Osteoblast (primary cell): ENCODE measurements at regions not wholly inside any gene's neighbourhood (a gene's known extent, or its start where the extent isn't known, plus 50 kb on each side); places are given as distances from the start of the nearest gene placed in this dataset.

Experiments
- DNase-seq: peaks from one replicate; pipeline ENCODE4 v3.0.0; 2011; ENCODE audit warnings: low spot score, mixed read lengths; ENCODE audit not compliant: insufficient read length; ENCODE audit errors: missing footprints
- H2AFZ ChIP-seq: 2 replicates; pipeline ENCODE4 v1.6.0; 2011; ENCODE audit warnings: mild to moderate bottlenecking, low read length
- H3K27ac ChIP-seq: 2 replicates; pipeline ENCODE4 v1.5.1; 2011; ENCODE audit warnings: mild to moderate bottlenecking, low read depth, low read length, moderate library complexity
- H3K27me3 ChIP-seq: 2 replicates; pipeline ENCODE4 v1.6.0; 2012; ENCODE audit warnings: mild to moderate bottlenecking, control low read depth, inconsistent platforms, low read length, moderate library complexity; ENCODE audit not compliant: insufficient read depth
- H3K36me3 ChIP-seq: 2 replicates; pipeline ENCODE4 v1.5.1; 2011; ENCODE audit warnings: mild to moderate bottlenecking, low read length, control low read depth, moderate library complexity; ENCODE audit not compliant: insufficient read depth
- H3K4me1 ChIP-seq: 2 replicates; pipeline ENCODE4 v1.5.1; 2011; ENCODE audit warnings: mild to moderate bottlenecking, low read length, control low read depth, moderate library complexity; ENCODE audit not compliant: insufficient read depth
- H3K4me2 ChIP-seq: 2 replicates; pipeline ENCODE4 v1.6.0; 2011; ENCODE audit warnings: mild to moderate bottlenecking, low read length; ENCODE audit not compliant: insufficient read depth
- H3K4me3 ChIP-seq: fragments of 200-600 bp; sonication (generic); 3 replicates; pipeline ENCODE4 v1.5.1; 2012; ENCODE audit warnings: mild to moderate bottlenecking, low read length, inconsistent platforms; ENCODE audit not compliant: insufficient read depth
- H3K79me2 ChIP-seq: 2 replicates; pipeline ENCODE4 v1.6.0; 2012; ENCODE audit warnings: mild to moderate bottlenecking, low read length, control low read depth, inconsistent platforms; ENCODE audit not compliant: insufficient read depth
- H3K9me3 ChIP-seq: 2 replicates; pipeline ENCODE4 v1.5.1; 2011; ENCODE audit warnings: low read depth, low read length, control low read depth
- H4K20me1 ChIP-seq: 2 replicates; pipeline ENCODE4 v1.6.0; 2012; ENCODE audit warnings: mild to moderate bottlenecking, low read length, control low read depth; ENCODE audit not compliant: insufficient read depth
- TF ChIP-seq, protein P1 (sequence below): IDR thresholded peaks from 2 replicates; pipeline ENCODE4 v1.5.1; 2011; ENCODE audit warnings: mild to moderate bottlenecking, low read depth, low read length, moderate library complexity; ENCODE audit errors: extremely low read depth

DNA sequence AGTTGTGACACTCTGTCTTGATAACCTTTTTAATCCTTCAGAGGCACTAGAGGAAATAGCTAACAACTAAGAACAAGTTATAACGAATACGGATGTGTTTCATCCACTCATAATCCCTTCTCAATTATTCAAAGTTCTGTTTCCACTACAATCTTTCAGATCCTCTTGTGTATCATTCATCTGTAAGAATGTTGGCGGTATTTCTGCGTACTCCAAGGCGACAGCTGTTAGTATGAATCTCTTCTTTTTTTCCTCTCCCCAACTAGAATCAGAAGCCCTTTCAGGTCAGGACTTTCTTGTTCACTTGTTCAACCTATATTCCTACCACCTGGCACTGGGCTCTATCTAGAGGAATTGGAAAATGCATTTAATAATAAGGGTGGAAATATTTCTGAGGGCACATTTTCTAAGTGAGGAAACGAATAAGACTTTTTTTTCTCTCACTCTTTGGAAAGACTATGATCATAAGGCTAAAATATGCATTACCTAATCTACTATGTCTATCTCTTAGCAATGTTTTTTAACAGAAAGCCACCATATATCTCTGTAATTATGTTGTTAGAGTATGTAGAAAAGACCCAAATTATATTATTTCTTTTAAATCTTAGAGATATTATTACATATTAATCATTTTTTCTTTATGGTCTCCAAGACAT, 492.9 kb downstream of the PCDH20 start:
- H3K4me3 ChIP-seq: no peak overlapping the region
- no peaks in the 10 kb centered on the region for H4K20me1 ChIP-seq
- no peaks in the 10 kb centered on the region for H3K4me1 ChIP-seq
- no peaks in the 10 kb centered on the region for H3K9me3 ChIP-seq
- H3K4me2 ChIP-seq: no peak overlapping the region
- TF ChIP-seq, protein P1, sequence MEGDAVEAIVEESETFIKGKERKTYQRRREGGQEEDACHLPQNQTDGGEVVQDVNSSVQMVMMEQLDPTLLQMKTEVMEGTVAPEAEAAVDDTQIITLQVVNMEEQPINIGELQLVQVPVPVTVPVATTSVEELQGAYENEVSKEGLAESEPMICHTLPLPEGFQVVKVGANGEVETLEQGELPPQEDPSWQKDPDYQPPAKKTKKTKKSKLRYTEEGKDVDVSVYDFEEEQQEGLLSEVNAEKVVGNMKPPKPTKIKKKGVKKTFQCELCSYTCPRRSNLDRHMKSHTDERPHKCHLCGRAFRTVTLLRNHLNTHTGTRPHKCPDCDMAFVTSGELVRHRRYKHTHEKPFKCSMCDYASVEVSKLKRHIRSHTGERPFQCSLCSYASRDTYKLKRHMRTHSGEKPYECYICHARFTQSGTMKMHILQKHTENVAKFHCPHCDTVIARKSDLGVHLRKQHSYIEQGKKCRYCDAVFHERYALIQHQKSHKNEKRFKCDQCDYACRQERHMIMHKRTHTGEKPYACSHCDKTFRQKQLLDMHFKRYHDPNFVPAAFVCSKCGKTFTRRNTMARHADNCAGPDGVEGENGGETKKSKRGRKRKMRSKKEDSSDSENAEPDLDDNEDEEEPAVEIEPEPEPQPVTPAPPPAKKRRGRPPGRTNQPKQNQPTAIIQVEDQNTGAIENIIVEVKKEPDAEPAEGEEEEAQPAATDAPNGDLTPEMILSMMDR: no peak
- no peak overlapping the region for H3K27ac ChIP-seq
- no peaks in the 10 kb centered on the region for H3K36me3 ChIP-seq
- no peaks in the 10 kb centered on the region for H3K27me3 ChIP-seq
- H2AFZ ChIP-seq: no peak overlapping the region
- no peak for DNase-seq
- no peaks in the 10 kb centered on the region for H3K79me2 ChIP-seq

DNA sequence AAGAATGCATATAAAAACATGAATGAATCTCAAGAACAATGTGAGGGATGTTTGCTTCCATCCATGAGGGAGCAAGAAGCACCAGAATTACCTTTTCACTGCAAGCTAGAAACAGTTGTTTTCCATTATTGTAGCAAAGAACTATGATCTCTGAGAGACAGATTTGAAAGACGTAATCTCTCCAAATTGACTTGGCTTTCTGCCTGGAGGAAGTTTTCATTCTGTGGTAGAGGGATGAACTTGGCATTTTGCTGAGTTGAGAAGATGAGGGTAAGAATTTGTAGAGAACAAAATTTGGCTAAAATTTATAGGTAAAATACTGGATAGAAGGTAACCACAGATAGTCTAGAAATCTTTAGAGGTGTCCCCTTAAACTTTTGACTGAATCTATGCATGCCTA, 496.8 kb downstream of the TDRD3 start:
- Histone ChIP-seq H3K79me2 (no peaks in the 10 kb centered on the region), H3K9me3 (no peaks in the 10 kb centered on the region), H3K36me3 (no peaks in the 10 kb centered on the region)

DNA sequence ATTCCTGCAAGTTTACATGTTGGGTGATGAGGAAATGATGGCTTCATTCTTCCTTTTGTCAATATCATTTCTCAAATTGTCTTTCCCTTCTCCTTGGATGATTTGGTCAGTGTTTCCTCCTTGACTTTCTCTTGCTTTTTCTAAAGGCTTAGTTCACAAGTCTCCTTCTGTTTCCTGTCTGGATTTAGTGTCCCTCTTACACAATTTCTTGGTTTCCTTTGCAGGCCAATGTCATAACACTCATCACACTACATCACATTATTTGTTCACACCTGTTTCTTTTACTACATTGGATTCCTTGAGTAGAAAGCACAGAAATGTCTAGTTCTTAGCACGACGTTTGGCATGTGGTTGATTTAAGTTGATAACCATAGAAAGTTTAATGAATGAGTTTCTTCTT, 490.7 kb downstream of the TDRD3 start:
- TF ChIP-seq, protein P1: no peak
- no peak overlapping the region for H3K4me2 ChIP-seq
- no peaks in the 10 kb centered on the region for H3K4me1 ChIP-seq
- H3K9me3 ChIP-seq: no peaks in the 10 kb centered on the region
- no peaks in the 10 kb centered on the region for H3K79me2 ChIP-seq
- no peak overlapping the region for H3K27ac ChIP-seq
- H3K36me3 ChIP-seq: no peaks in the 10 kb centered on the region
- no peak overlapping the region for H2AFZ ChIP-seq
- H4K20me1 ChIP-seq: no peaks in the 10 kb centered on the region
- no peaks in the 10 kb centered on the region for H3K27me3 ChIP-seq
- no peak for DNase-seq
- no peak overlapping the region for H3K4me3 ChIP-seq

More for the DNA sequence above, 496.8 kb downstream of the TDRD3 start:
- Histone ChIP-seq H3K27me3 (no peaks in the 10 kb centered on the region), H3K4me2 (no peak overlapping the region), H3K4me3 (no peak overlapping the region), H4K20me1 (no peaks in the 10 kb centered on the region), H3K4me1 (no peaks in the 10 kb centered on the region), H2AFZ (no peak overlapping the region), H3K27ac (no peak overlapping the region)
- no peak for DNase-seq
- TF ChIP-seq, protein P1: no peak

DNA sequence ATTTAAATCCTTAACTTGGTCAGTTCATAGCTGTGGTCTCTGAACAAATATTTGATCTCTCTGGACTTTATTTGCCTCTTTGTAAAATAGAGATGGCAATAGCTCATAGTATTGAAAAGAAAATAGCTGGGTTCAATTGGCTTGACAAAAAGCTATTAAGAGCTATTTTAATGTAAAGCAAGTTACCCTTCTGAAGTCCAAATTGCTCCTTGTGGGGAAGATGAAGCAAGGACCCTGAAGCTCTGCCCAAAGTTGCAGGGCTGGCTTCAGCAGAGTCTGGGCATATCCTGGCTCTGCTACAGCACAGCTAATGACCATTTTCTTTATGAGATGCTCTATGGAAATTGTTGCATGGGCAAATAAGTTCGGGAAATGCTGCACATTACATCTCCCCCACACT, 484.5 kb downstream of the TDRD3 start:
- H3K4me2 ChIP-seq: no peak overlapping the region
- no peaks in the 10 kb centered on the region for H3K4me1 ChIP-seq
- no peaks in the 10 kb centered on the region for H3K36me3 ChIP-seq
- TF ChIP-seq, protein P1: no peak
- H3K79me2 ChIP-seq: no peaks in the 10 kb centered on the region
- no peaks in the 10 kb centered on the region for H3K27me3 ChIP-seq
- H3K27ac ChIP-seq: no peak overlapping the region
- no peak overlapping the region for H2AFZ ChIP-seq
- H3K4me3 ChIP-seq: no peak overlapping the region
- DNase-seq: no peak
- no peaks in the 10 kb centered on the region for H4K20me1 ChIP-seq
- peaks cover 10% of the 10 kb centered on the region for H3K9me3 ChIP-seq
